Mesothelial cell of epicardium (in vitro differentiated cells): ENCODE measurements at regions not wholly inside any gene's neighbourhood (a gene's known extent, or its start where the extent isn't known, plus 50 kb on each side); places are given as distances from the start of the nearest gene placed in this dataset.

Source experiments
- DNase-seq, 2 experiments: peaks; one replicate each; pipeline ENCODE4 v3.0.0; 2021; ENCODE audit warnings: low spot score in 2 of 2; ENCODE audit not compliant: unreplicated experiment in 2 of 2
- H3K27ac Mint-ChIP-seq: 2 replicates; pipeline ENCODE4 v1.8.0; 2021; ENCODE audit warnings: mixed read lengths
- H3K27me3 Mint-ChIP-seq: 2 replicates; pipeline ENCODE4 v1.8.0; 2021; ENCODE audit warnings: low read depth, mixed read lengths
- H3K36me3 Mint-ChIP-seq: 2 replicates; pipeline ENCODE4 v1.8.0; 2021; ENCODE audit warnings: mixed read lengths
- H3K4me1 Mint-ChIP-seq: 2 replicates; pipeline ENCODE4 v1.8.0; 2021; ENCODE audit warnings: mixed read lengths
- H3K4me3 Mint-ChIP-seq: 2 replicates; pipeline ENCODE4 v1.8.0; 2021; ENCODE audit warnings: mild to moderate bottlenecking, moderate library complexity, mixed read lengths
- H3K9me3 Mint-ChIP-seq: 2 replicates; pipeline ENCODE4 v1.8.0; 2021; ENCODE audit warnings: mixed read lengths
- TF ChIP-seq, protein P1 (sequence below): fragments of 200-600 bp; sonication (generic); IDR thresholded peaks from one replicate; pipeline ENCODE4 v1.5.0; 2021; ENCODE audit warnings: antibody characterized with exemption; ENCODE audit not compliant: unreplicated experiment

GRCh38 chr6:1136415-1136774 is 175.5 kb upstream of the FOXQ1 start:
- peaks cover 22% of the 10 kb centered on the region for H3K27me3 Mint-ChIP-seq
- H3K4me3 Mint-ChIP-seq, result no peak overlapping the region
- TF ChIP-seq, protein P1, sequence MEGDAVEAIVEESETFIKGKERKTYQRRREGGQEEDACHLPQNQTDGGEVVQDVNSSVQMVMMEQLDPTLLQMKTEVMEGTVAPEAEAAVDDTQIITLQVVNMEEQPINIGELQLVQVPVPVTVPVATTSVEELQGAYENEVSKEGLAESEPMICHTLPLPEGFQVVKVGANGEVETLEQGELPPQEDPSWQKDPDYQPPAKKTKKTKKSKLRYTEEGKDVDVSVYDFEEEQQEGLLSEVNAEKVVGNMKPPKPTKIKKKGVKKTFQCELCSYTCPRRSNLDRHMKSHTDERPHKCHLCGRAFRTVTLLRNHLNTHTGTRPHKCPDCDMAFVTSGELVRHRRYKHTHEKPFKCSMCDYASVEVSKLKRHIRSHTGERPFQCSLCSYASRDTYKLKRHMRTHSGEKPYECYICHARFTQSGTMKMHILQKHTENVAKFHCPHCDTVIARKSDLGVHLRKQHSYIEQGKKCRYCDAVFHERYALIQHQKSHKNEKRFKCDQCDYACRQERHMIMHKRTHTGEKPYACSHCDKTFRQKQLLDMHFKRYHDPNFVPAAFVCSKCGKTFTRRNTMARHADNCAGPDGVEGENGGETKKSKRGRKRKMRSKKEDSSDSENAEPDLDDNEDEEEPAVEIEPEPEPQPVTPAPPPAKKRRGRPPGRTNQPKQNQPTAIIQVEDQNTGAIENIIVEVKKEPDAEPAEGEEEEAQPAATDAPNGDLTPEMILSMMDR, result no peak
- DNase-seq, result no peak
- H3K9me3 Mint-ChIP-seq, result peaks cover 20% of the 10 kb centered on the region
- H3K27ac Mint-ChIP-seq, result no peak overlapping the region
- no peaks in the 10 kb centered on the region for H3K36me3 Mint-ChIP-seq
- peaks cover 4% of the 10 kb centered on the region for H3K4me1 Mint-ChIP-seq

GRCh38 chr6:1135726-1136414 is 176.0 kb upstream of the FOXQ1 start:
- Mint-ChIP-seq H3K4me3 (no peak overlapping the region), H3K27me3 (peaks cover 19% of the 10 kb centered on the region), H3K27ac (no peak overlapping the region), H3K36me3 (no peaks in the 10 kb centered on the region), H3K9me3 (peaks cover 20% of the 10 kb centered on the region), H3K4me1 (peaks cover 4% of the 10 kb centered on the region)
- TF ChIP-seq, protein P1, result no peak
- no peak for DNase-seq

DNA sequence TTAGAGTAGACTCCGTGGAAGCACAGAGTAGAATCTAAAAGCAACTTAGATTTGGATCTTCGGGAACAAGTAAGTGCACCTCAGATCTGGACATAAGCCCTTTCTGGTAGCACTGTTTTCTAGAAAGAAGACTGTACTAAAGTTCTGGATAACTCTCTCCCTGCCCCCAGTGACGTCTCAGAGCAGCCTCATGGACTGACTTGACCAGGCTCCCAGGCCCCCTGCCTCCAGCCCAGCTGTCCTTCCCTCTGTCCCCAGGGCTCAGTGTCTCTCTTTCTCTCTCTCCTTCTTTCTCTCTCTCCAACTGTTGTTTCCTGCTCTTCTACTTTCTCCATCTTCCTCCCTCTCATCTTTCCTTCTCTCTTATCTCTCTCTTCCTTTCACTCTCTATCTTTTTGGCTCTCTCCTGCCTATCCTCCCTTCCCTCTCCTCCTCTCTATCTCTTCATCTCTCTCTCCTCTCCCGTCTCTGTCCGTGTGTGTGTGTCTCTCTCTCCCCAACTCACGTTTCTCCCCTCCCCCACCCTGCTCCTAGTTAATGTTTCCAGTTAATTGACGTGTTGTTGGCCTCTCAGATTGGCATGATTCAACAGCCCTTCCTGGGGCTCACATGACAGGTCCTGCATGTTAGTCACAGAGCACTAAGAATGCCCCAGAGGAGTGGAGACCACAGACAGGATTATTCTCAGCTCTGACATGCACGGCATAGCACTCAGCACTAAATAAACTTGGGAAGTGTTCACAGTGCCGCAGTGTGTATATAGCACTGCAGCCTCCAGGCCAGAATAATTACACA is 180.4 kb upstream of the FOXQ1 start:
- Mint-ChIP-seq H3K4me1 (peaks cover 3% of the 10 kb centered on the region), H3K27ac (no peak overlapping the region), H3K36me3 (no peaks in the 10 kb centered on the region), H3K9me3 (no peaks in the 10 kb centered on the region), H3K4me3 (no peak overlapping the region), H3K27me3 (peaks cover 22% of the 10 kb centered on the region)
- TF ChIP-seq, protein P1, result no peak
- DNase-seq, result no peak

- H3K9me3 Mint-ChIP-seq, result no peaks in the 10 kb centered on the region
- H3K4me1 Mint-ChIP-seq, result peaks cover 3% of the 10 kb centered on the region
- H3K27me3 Mint-ChIP-seq, result peaks cover 22% of the 10 kb centered on the region
- H3K27ac Mint-ChIP-seq, result no peak overlapping the region
- no peak overlapping the region for H3K4me3 Mint-ChIP-seq
- TF ChIP-seq, protein P1, result no peak
- no peaks in the 10 kb centered on the region for H3K36me3 Mint-ChIP-seq
- no peak for DNase-seq
Measured at GRCh38 chr6:1130709-1131108, 181.2 kb upstream of the FOXQ1 start.

- TF ChIP-seq, protein P1, result no peak
- H3K9me3 Mint-ChIP-seq, result no peaks in the 10 kb centered on the region
- H3K36me3 Mint-ChIP-seq, result no peaks in the 10 kb centered on the region
- H3K4me1 Mint-ChIP-seq, result peaks cover 3% of the 10 kb centered on the region
- H3K27me3 Mint-ChIP-seq, result peaks cover 17% of the 10 kb centered on the region
- DNase-seq, result no peak
- H3K4me3 Mint-ChIP-seq, result no peak overlapping the region
- H3K27ac Mint-ChIP-seq, result no peak overlapping the region
Measured at GRCh38 chr6:1129131-1129530, 182.8 kb upstream of the FOXQ1 start.
